ENCODE measurements at regions not wholly inside any gene's neighbourhood (a gene's known extent, or its start where the extent isn't known, plus 50 kb on each side); places are given as distances from the start of the nearest gene placed in this dataset.
A peak's percentile ranks its signal among the peaks of the same experiment; 100 is the strongest.

DNA sequence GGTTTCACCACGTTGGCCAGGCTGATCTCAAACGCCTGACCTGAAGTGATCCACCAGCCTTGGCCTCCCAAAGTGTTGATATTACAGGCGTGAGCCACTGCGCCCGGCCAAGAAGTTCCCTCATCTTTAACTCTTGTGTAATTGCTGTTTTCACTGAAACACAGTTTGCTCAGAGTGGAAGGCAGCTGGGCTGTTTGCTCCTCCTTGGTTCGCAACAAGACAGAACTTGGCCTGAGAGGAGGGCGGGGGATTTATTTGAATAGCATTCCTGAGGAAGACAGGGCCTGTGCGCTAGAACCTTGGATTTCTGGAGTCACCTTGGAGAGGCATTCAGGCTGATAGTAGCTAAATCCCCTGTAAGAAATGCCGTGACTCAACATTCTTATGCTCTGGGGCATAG is 226.7 kb upstream of the MCTP2 start:
- Histone ChIP-seq H3K79me2 (ENCODE audit: insufficient read depth, low read length) (no peaks in the 10 kb centered on the region), H3K4me3 (ENCODE audit: low read depth in 1 of 2, low read length in 2 of 2) (no peak overlapping the region), H3K27ac (ENCODE audit: low read length) (peak overlapping the region; percentile 39; the same call in 1 of the 2 replicates), H4K20me1 (ENCODE audit: insufficient read depth, low read length) (no peaks in the 10 kb centered on the region), H3K27me3 (ENCODE audit: insufficient read depth, low read length, poor library complexity) (no peaks in the 10 kb centered on the region), H2AFZ (ENCODE audit: low read depth, low read length) (no peak overlapping the region), H3K9ac (ENCODE audit: low read depth, low read length) (no peak overlapping the region), H3K4me1 (ENCODE audit: insufficient read depth, low read length) (peaks cover 21% of the 10 kb centered on the region), H3K4me2 (ENCODE audit: insufficient read depth, low read length) (no peak overlapping the region), H3K9me3 (ENCODE audit: insufficient read depth, low read length, severe bottlenecking) (no peaks in the 10 kb centered on the region), H3K36me3 (ENCODE audit: insufficient read depth, low read length) (no peaks in the 10 kb centered on the region)
- no peak for DNase-seq
- no peak for ATAC-seq (ENCODE audit: insufficient read depth, low read depth)
- no peak for TF ChIP-seq EZH2 (IDR thresholded peaks at IDR 0.05; ENCODE audit: borderline replicate concordance, low read depth, low read length, severe bottlenecking)
- TF ChIP-seq, protein P1, sequence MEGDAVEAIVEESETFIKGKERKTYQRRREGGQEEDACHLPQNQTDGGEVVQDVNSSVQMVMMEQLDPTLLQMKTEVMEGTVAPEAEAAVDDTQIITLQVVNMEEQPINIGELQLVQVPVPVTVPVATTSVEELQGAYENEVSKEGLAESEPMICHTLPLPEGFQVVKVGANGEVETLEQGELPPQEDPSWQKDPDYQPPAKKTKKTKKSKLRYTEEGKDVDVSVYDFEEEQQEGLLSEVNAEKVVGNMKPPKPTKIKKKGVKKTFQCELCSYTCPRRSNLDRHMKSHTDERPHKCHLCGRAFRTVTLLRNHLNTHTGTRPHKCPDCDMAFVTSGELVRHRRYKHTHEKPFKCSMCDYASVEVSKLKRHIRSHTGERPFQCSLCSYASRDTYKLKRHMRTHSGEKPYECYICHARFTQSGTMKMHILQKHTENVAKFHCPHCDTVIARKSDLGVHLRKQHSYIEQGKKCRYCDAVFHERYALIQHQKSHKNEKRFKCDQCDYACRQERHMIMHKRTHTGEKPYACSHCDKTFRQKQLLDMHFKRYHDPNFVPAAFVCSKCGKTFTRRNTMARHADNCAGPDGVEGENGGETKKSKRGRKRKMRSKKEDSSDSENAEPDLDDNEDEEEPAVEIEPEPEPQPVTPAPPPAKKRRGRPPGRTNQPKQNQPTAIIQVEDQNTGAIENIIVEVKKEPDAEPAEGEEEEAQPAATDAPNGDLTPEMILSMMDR (IDR thresholded peaks at IDR 0.05; ENCODE audit: borderline replicate concordance, extremely low read depth, low read length, poor library complexity, severe bottlenecking) = no peak

DNA sequence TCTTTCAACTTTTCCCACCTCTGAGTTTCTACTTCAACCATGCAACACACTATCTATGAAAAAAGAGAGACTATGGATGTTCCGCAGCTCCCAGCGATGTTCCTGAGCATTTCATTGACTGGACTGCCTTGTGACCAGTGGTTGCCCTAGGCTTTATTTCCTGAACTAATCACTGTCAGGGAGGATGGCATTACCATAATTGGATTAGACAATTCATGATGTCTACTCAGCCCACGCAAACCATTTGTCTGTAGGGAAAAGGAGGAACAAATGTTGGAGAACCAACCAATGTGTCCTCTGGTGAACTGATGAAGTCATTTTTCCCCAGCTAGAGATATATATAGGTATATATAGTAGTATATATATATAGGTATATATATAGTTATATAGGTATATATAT is 229.3 kb upstream of the MCTP2 start:
- no peak overlapping the region for H3K9ac ChIP-seq (ENCODE audit: low read depth, low read length)
- TF ChIP-seq, protein P1 (IDR thresholded peaks at IDR 0.05; ENCODE audit: borderline replicate concordance, extremely low read depth, low read length, poor library complexity, severe bottlenecking) = no peak
- no peak for TF ChIP-seq EZH2 (IDR thresholded peaks at IDR 0.05; ENCODE audit: borderline replicate concordance, low read depth, low read length, severe bottlenecking)
- ATAC-seq (ENCODE audit: insufficient read depth, low read depth) = no peak
- DNase-seq = no peak
- no peaks in the 10 kb centered on the region for H3K27me3 ChIP-seq (ENCODE audit: insufficient read depth, low read length, poor library complexity)
- H3K9me3 ChIP-seq (ENCODE audit: insufficient read depth, low read length, severe bottlenecking) = no peaks in the 10 kb centered on the region
- H2AFZ ChIP-seq (ENCODE audit: low read depth, low read length) = no peak overlapping the region
- no peak overlapping the region for H3K4me3 ChIP-seq (ENCODE audit: low read depth in 1 of 2, low read length in 2 of 2)
- no peaks in the 10 kb centered on the region for H3K36me3 ChIP-seq (ENCODE audit: insufficient read depth, low read length)
- H3K4me2 ChIP-seq (ENCODE audit: insufficient read depth, low read length) = no peak overlapping the region
- peaks cover 27% of the 10 kb centered on the region for H3K4me1 ChIP-seq (ENCODE audit: insufficient read depth, low read length)
- peak overlapping the region; percentile 26; the same call in 1 of the 2 replicates for H3K27ac ChIP-seq (ENCODE audit: low read length)
- no peaks in the 10 kb centered on the region for H4K20me1 ChIP-seq (ENCODE audit: insufficient read depth, low read length)
- no peaks in the 10 kb centered on the region for H3K79me2 ChIP-seq (ENCODE audit: insufficient read depth, low read length)

DNA sequence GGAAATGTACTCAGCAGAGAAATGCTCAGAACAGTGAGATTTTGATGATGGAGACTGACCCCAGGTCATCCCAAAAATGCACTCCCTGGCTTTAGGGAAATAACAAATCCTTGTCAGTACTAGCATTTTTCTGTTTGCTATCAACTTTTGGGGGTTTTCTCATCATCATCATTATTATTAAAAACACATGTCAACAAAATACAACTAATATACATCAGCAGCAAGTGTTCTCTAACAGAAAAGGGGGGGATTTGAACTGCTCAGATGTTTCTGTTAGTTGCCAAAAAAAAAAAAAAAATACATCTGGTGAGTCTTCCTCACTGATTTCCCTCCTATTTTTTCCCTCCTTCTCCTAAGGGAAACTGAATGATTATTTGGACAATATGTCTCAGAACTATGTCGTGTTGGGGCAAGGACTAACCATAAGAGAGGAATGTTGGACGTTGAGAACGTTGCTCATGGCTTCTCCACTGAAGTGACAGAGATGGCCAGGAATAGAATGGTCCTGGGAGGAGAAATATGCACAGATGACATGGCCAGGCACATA is 230.0 kb upstream of the MCTP2 start:
- Histone ChIP-seq H3K9ac (ENCODE audit: low read depth, low read length) (no peak overlapping the region), H3K4me2 (ENCODE audit: insufficient read depth, low read length) (no peak overlapping the region), H3K79me2 (ENCODE audit: insufficient read depth, low read length) (no peaks in the 10 kb centered on the region), H3K4me1 (ENCODE audit: insufficient read depth, low read length) (peaks cover 27% of the 10 kb centered on the region), H4K20me1 (ENCODE audit: insufficient read depth, low read length) (no peaks in the 10 kb centered on the region), H3K9me3 (ENCODE audit: insufficient read depth, low read length, severe bottlenecking) (no peaks in the 10 kb centered on the region), H3K4me3 (ENCODE audit: low read depth in 1 of 2, low read length in 2 of 2) (no peak overlapping the region), H3K27ac (ENCODE audit: low read length) (peak overlapping the region; percentile 57), H3K36me3 (ENCODE audit: insufficient read depth, low read length) (no peaks in the 10 kb centered on the region), H2AFZ (ENCODE audit: low read depth, low read length) (peak overlapping the region; percentile 39; the same call in 1 of the 2 replicates), H3K27me3 (ENCODE audit: insufficient read depth, low read length, poor library complexity) (no peaks in the 10 kb centered on the region)
- ATAC-seq (ENCODE audit: insufficient read depth, low read depth) (no peak), DNase-seq (no peak)
- no peak for TF ChIP-seq EZH2 (IDR thresholded peaks at IDR 0.05; ENCODE audit: borderline replicate concordance, low read depth, low read length, severe bottlenecking)
- TF ChIP-seq, protein P1 (IDR thresholded peaks at IDR 0.05; ENCODE audit: borderline replicate concordance, extremely low read depth, low read length, poor library complexity, severe bottlenecking) = no peak
